ENCODE measurements at regions not wholly inside any gene's neighbourhood (a gene's known extent, or its start where the extent isn't known, plus 50 kb on each side); places are given as distances from the start of the nearest gene placed in this dataset.
"Not testable (repeated sequence)": the region's sequence is repeated elsewhere in the genome, so short reads cannot be mapped to it uniquely, and the experiment has no call there.

DNA sequence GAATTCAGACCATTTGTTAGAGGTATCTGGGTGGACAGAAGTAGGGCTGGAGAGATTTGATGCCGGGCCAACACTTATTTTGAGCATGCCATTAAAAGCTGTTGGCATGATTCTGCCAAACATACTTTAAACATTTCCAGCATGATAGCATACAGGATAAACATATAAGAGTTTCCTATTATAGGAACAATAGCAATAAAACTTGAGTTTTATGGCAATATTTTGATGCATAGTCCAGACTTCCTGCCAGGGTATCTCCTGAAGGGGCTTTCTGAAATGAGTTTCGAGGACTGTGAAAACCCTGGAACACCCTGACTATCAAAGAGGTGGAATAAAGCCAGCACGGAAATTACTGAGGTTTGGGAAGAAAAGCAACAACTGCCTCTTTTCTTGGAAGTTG is 1398.0 kb upstream of the NXPH2 start:
- DNase-seq (ENCODE audit: low spot score): no peak

GRCh38 chr2:140177086-140177485 is 1396.9 kb upstream of the NXPH2 start:
- no peak for DNase-seq (ENCODE audit: low spot score)

DNA sequence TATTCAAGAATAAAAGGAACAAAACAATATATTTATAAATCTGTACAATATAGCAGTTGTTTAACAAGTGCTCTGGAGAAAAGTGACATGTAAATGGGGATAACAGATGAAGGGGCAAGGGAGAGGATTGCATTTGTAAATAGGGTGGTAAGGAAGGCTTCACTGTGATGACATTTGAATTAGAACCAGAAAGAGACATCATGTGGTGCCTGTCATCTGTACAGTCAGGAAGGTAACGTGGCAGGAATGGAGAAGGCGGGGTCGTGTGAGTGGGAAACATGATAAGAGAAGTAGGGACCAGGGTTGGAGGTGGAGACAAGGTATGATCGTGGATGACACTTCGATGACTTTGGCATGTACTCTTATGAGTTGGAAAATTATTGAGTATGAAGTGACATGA is 1393.6 kb upstream of the NXPH2 start:
- no peak for DNase-seq (ENCODE audit: low spot score)

DNA sequence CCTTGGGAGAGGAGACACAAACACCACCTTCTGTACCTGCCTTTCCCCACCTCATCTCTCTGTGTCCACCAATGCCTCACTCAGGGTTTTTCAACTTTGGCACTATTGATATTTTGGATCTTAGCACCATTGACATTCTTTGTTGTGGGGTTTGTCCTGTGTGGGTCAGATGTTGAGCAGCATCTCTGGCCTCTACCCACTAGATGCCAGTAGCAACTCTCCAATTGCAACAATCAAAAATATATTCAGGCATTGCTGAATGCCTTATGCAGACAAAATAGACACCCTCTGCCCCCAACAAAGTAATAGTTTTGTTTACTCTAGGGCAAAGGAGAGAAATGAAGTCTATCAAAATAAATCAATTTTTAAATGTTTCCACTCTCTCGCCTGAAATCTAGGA is 1384.3 kb upstream of the NXPH2 start:
- no peak for DNase-seq (ENCODE audit: low spot score)

GRCh38 chr2:140158259-140158658 is 1378.1 kb upstream of the NXPH2 start:
- no peak for DNase-seq (ENCODE audit: low spot score)

- no peak for DNase-seq (ENCODE audit: low spot score)
These were observed 1377.6 kb upstream of the NXPH2 start for GRCh38 chr2:140157816-140158215.

GRCh38 chr2:140154706-140155105 is 1374.5 kb upstream of the NXPH2 start:
- DNase-seq (ENCODE audit: low spot score): no peak

DNA sequence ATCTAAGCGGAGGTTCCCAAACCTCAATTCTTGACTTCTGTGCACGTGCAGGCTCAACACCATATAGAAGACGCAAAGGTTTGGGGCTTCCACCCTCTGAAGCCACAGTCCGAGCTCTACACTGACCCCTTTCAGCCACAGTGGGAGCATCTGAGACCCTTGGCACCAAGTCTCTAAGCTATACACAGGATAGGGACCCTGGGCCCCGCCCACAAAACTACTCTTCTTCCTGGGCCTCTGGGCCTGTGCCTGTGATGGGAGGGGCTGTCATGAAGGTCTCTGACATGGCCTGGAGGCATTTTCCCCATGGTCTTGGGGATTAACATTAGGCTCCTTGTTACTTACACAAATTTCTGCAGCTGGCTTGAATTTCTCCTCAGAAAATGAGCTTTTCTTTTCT is 1374.1 kb upstream of the NXPH2 start:
- DNase-seq (ENCODE audit: low spot score): no peak

- no peak for DNase-seq (ENCODE audit: low spot score)
These were observed 1364.4 kb upstream of the NXPH2 start for GRCh38 chr2:140144611-140145010.

- DNase-seq (ENCODE audit: low spot score): no peak
These were observed 1358.5 kb upstream of the NXPH2 start for GRCh38 chr2:140138736-140139135.

DNA sequence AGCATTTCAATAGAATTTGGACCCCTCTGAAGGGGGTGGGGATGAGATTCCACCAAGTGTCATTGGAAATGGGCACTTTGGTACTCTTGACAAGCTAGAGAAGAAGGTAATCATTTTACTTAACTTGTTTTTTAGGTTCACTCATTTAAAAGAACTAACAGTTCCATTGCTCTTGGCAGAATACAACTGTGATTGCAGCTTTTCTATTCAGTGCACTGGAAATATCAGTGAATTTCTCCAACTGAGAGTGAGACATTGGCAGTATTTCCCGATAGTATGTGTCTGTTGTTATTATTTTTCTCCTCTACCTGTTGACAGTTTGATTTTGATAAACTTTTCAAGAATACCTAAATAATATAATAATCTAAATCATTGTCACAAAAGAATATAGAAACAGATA is 1356.7 kb upstream of the NXPH2 start:
- no peak for DNase-seq (ENCODE audit: low spot score)

GRCh38 chr2:140136366-140136765 is 1356.2 kb upstream of the NXPH2 start:
- DNase-seq (ENCODE audit: low spot score): no peak

- no peak for DNase-seq (ENCODE audit: low spot score)
These were observed 1348.7 kb upstream of the NXPH2 start for GRCh38 chr2:140128909-140129308.

DNA sequence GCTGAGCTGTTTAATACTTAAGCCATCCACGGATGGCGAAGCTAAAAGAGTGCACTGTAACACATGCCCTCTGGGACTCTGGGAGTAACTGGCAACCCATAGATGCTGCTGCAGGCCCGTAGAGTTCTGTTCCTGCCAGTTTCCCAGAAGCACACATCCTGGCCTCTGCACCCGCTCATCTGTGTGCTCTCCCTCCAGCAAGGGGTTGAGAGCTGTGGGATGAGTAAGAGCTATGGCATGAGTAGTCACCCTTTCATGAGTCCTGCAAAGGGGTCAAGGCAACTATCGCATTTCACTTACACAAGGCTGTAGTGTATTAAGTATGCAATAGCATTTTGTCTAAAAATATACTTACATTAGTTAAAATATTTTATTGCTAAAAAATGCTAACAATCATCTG is 1341.8 kb upstream of the NXPH2 start:
- DNase-seq (ENCODE audit: low spot score): no peak

DNA sequence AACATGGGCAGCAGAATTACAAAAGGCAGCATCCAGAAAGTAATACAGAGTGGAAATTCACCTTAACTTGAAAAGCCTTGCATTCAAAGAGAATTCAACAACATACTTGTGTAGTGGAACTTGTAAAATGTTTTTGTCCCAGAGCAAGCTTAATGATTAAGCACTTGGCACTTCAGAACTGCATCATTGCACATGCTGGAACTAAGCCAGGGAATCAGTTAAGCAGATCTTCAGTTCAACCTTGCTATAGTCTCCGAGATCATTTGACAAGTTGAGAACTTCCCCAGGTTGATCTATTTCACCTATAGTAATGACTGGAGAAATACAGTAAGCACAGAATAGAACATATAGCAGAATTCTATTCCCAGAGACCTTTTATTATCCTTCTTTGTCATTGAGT is 1337.2 kb upstream of the NXPH2 start:
- DNase-seq (ENCODE audit: low spot score): no peak

- no peak for DNase-seq (ENCODE audit: low spot score)
These were observed 1328.7 kb upstream of the NXPH2 start for GRCh38 chr2:140108706-140109475.

DNA sequence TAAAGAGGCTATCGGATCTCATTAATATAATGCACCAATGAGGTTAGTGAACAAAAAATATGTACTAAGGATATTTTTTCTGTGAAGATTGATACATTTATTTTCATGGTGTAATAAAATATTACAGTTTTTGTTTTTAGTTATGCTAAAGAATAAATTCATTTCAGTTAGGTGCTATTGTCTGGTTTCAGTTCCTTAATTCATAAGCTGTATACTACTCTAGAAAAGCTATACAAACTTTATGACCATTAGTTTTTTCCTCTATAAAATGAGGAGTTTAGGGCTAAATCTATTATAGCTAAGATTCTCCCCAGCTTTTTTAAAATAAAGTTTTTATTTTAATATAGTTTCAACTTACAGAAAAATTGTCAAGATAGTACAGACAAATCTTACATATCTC is 1311.7 kb upstream of the NXPH2 start:
- no peak for DNase-seq (ENCODE audit: low spot score)

- DNase-seq (ENCODE audit: low spot score): no peak
These were observed 1306.8 kb upstream of the NXPH2 start for GRCh38 chr2:140086964-140087363.

DNA sequence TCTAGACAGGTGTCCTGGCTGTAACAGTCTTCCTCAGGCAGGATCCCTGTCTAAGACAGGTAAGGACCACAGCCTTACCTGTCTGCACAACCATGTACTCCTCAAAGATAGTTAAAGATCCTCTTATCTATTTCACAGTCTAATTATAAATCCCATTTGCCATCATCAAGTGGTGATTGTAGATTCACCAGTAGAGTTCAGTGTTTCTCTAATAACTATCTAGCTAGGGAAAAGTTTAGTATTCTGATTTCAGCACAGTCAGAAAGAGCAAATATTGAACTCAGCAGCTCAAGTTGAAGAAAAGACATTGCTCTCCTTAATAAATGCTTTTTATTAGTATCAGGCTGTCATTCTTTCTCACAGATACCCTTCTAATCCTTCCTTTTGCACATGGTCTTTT is 1305.5 kb upstream of the NXPH2 start:
- no peak for DNase-seq (ENCODE audit: low spot score)

DNA sequence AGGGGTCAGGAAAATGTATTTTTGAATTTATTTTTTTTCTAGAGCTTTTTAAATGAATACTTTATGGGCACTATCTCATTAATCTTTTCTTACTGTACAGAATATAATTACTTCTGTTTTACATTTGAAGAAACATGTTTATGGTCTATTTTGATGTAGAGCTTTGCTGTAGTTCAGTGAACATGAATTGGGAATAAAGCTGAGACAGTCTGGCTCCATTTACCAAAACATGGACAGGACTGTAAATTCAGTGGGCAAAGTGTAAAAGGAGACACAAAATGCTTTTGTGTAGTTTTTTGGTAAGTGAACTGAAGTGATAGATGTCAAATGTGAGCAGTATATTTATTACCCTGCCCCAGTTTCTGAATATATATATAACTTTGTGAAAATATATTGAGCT is 1298.8 kb upstream of the NXPH2 start:
- DNase-seq (ENCODE audit: low spot score): no peak

- DNase-seq (ENCODE audit: low spot score): no peak
These were observed 1296.0 kb upstream of the NXPH2 start for GRCh38 chr2:140076164-140076563.

DNA sequence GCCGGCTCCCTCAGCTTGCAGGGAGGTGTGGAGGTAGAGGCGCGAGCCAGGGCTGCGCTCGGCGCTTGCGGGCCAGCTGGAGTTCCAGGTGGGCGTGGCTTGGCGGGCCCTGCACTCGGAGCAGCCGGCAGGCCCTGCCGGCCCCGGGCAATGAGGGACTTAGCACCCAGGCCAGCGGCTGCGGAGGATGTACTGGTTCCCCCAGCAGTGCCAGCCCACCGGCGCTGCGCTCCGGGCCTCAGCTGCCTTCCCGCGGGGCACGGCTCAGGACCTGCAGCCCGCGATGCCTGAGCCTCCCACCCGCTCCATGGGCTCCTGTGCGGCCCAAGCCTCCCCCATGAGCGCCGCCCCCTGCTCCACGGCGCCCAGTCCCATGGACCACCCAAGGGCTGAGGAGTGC is 1293.6 kb upstream of the NXPH2 start:
- DNase-seq (ENCODE audit: low spot score): not testable (repeated sequence)

DNA sequence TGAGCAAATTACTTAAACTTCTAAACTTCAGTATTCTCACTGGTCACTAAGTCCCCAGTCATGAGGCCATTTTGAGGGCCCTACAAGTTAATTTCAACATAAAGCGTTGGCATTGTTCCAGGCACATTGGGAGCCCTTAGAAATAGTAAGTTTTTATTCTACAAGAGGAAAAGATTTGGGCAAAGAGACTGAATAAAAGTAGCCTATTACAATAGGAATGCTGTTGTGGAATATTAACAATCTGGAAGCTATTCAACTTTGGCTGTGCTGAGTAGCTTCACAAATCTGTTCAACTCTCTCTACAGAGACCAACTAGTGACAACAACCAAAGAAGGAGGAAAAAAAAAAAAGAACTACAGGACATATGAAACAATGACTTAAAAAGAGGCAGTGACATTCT is 1287.5 kb upstream of the NXPH2 start:
- no peak for DNase-seq (ENCODE audit: low spot score)

DNA sequence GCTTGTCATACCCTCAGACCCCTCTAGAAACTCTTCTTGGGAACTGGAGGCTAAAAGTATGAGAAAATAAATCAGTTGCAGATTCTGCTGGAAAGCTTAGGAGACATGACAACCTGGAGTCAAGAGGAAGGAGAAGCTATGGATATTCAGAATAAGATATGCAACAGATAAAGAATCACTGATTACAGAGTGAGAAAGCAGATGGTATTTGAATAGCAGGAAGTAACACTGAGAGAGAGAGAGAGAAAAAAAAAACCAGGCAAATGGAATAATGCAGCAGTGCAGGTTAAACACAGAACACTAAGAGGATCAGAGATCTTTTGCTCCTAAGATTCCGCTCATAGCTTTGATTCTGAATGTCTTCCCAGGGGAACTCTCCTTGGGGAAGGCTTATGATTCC is 1284.1 kb upstream of the NXPH2 start:
- no peak for DNase-seq (ENCODE audit: low spot score)
